HEK293T (cell line): ENCODE measurements at regions not wholly inside any gene's neighbourhood (a gene's known extent, or its start where the extent isn't known, plus 50 kb on each side); places are given as distances from the start of the nearest gene placed in this dataset.

Experiments
- CTCF ChIA-PET: fragments of 350-600 bp; formaldehyde crosslinking; extraction: SDS; loops from one replicate; lab custom pipeline; 2021; ENCODE audit warnings: antibody characterized with exemption, inconsistent platforms; lab: Yijun Ruan, JAX
- POLR2A ChIA-PET: fragments of 350-600 bp; formaldehyde crosslinking; extraction: SDS; loops from one replicate; lab custom pipeline; 2020; ENCODE audit warnings: antibody characterized with exemption, inconsistent platforms; lab: Yijun Ruan, JAX
- DNase-seq: peaks from one replicate; pipeline ENCODE4 v3.0.0; 2012; ENCODE audit warnings: mixed read lengths; ENCODE audit errors: extremely low spot score
- ARNT ChIP-seq: fragments of 450-650 bp; IDR thresholded peaks from 2 replicates; pipeline ENCODE4 v1.6.1; 2017; ENCODE audit warnings: mild to moderate bottlenecking
- BHLHE40 ChIP-seq: fragments of 450-650 bp; IDR thresholded peaks from 2 replicates; pipeline ENCODE4 v1.6.1; 2016; ENCODE audit warnings: mild to moderate bottlenecking, moderate library complexity, borderline replicate concordance
- CTBP1 ChIP-seq: fragments of 450-650 bp; IDR thresholded peaks from 2 replicates; pipeline ENCODE4 v1.6.1; 2016; ENCODE audit warnings: borderline replicate concordance
- ELF4 ChIP-seq: fragments of 450-650 bp; IDR thresholded peaks from 2 replicates; pipeline ENCODE4 v1.6.1; 2017; ENCODE audit warnings: antibody characterized with exemption
- FOXA1 ChIP-seq: fragments of 450-650 bp; IDR thresholded peaks from 2 replicates; pipeline ENCODE4 v1.6.1; 2016; ENCODE audit warnings: mild to moderate bottlenecking
- FOXK2 ChIP-seq: fragments of 450-650 bp; IDR thresholded peaks from 2 replicates; pipeline ENCODE4 v1.6.1; 2016; ENCODE audit warnings: mild to moderate bottlenecking
- FOXM1 ChIP-seq: fragments of 450-650 bp; IDR thresholded peaks from 2 replicates; pipeline ENCODE4 v1.6.1; 2017; ENCODE audit warnings: mild to moderate bottlenecking, borderline replicate concordance
- HDGF ChIP-seq: fragments of 450-650 bp; IDR thresholded peaks from 2 replicates; pipeline ENCODE4 v1.6.1; 2017; ENCODE audit warnings: antibody characterized with exemption, borderline replicate concordance
- L3MBTL2 ChIP-seq: fragments of 450-650 bp; conservative IDR thresholded peaks from 2 replicates; pipeline ENCODE4 v1.6.1; 2016; ENCODE audit warnings: mild to moderate bottlenecking
- LEF1 ChIP-seq: fragments of 450-650 bp; IDR thresholded peaks from 2 replicates; pipeline ENCODE4 v1.6.1; 2017; ENCODE audit warnings: mild to moderate bottlenecking, borderline replicate concordance
- NFRKB ChIP-seq: fragments of 450-650 bp; IDR thresholded peaks from 2 replicates; pipeline ENCODE4 v1.6.1; 2016; ENCODE audit warnings: mild to moderate bottlenecking, moderate library complexity
- SP1 ChIP-seq: fragments of 450-650 bp; IDR thresholded peaks from 2 replicates; pipeline ENCODE4 v1.6.1; 2017
- SUZ12 ChIP-seq: fragments of 450-650 bp; IDR thresholded peaks from 2 replicates; pipeline ENCODE4 v1.6.1; 2016; ENCODE audit warnings: mild to moderate bottlenecking
- TARDBP ChIP-seq: fragments of 450-650 bp; IDR thresholded peaks from 2 replicates; pipeline ENCODE4 v1.6.1; 2016
- ZNF384 ChIP-seq: fragments of 450-650 bp; IDR thresholded peaks from 2 replicates; pipeline ENCODE4 v1.6.1; 2016
- TF ChIP-seq, protein P1 (sequence below): fragments of 450-650 bp; IDR thresholded peaks from 2 replicates; pipeline ENCODE4 v1.6.1; 2016

DNA sequence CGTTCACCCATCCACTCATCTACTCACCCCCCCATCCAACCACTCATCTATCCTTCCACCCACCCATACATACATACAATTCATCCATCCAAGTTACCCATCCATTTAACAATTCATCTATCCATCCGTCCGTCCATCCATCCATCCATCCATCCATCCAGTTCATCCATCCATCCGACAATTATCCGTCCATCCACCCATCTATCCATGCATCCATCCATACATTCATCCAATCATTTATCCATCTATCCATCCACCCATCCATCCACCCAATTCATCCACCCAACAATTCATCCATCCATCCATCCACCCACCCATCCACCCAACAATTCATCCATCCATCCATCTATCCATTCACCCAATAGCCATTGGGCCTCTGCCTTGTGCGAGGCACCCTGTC lies 173.2 kb upstream of the MVB12B start:
- TF ChIP-seq TARDBP (no peak), BHLHE40 (no peak), FOXK2 (no peak), HDGF (no peak), ELF4 (no peak), SUZ12 (no peak), LEF1 (no peak), ZNF384 (no peak), FOXM1 (no peak), CTBP1 (no peak), L3MBTL2 (no peak), SP1 (no peak), NFRKB (no peak), FOXA1 (no peak), ARNT (no peak)
- TF ChIP-seq, protein P1, sequence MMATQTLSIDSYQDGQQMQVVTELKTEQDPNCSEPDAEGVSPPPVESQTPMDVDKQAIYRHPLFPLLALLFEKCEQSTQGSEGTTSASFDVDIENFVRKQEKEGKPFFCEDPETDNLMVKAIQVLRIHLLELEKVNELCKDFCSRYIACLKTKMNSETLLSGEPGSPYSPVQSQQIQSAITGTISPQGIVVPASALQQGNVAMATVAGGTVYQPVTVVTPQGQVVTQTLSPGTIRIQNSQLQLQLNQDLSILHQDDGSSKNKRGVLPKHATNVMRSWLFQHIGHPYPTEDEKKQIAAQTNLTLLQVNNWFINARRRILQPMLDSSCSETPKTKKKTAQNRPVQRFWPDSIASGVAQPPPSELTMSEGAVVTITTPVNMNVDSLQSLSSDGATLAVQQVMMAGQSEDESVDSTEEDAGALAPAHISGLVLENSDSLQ: no peak
- ChIA-PET POLR2A (no interaction called here), CTCF (no interaction called here)

DNA sequence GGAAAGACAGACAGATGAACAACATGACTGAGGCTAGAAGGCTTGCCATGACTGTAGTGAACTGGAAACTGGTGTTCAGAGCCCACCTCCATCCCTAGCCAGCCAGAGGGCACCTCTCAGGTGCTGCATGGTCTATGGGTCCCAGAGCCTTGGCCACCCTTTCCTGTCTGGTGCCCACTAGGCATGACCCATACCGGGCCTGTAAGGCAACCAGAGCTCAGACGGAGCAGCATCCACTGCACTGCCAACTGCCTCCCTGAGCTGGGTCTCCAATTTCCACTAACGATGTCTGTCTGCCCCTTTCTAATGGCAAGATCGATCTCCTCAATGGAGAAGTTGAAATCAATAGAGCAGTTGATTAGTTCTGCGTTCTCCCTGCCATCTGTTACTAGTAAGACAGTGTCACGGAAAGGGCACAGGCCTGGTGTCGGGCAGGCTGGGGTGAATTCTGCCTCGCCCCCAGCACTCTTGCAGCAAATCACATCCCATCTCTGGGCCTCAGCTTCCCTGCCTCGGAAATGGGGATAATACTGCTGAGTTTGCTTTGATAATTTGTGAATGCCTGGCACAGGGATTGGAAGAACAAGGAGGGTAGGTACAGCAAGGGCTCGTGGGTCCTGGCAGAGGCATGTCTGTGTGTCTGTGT lies 172.3 kb upstream of the MVB12B start:
- DNase-seq: no peak
- no peak for TF ChIP-seq FOXA1
- TF ChIP-seq ELF4: no peak
- TF ChIP-seq BHLHE40: no peak
- no peak for TF ChIP-seq LEF1
- no peak for TF ChIP-seq NFRKB
- no peak for TF ChIP-seq L3MBTL2
- no peak for TF ChIP-seq CTBP1
- CTCF ChIA-PET: no interaction called here

More for the DNA sequence above, 173.2 kb upstream of the MVB12B start:
- DNase-seq: no peak

DNA sequence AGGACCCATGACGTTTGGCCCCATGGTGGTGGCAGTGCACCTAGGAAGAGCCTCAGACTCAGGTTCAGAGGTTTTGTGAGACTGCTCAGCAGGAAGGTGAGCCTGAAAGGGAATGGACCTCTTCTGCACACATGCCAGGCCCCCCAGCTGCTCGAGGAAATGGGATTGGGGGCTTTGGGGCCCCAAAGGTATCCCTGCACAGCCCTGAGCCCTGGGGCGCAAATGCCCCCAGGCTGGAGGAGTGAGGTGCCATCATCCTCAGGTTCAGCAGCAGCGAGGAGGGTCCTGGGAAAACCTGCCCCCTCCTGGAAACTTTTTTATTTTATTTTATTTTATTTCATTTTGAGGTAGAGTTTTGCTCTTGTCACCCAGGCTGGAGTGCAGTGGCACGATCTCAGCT lies 171.8 kb upstream of the MVB12B start:
- CTCF ChIA-PET: no interaction called here
- no peak for DNase-seq
- TF ChIP-seq BHLHE40: no peak
- TF ChIP-seq FOXA1: no peak
- no peak for TF ChIP-seq L3MBTL2
- no peak for TF ChIP-seq LEF1
- no peak for TF ChIP-seq ZNF384
- TF ChIP-seq FOXM1: no peak
- TF ChIP-seq NFRKB: no peak
- no peak for TF ChIP-seq SUZ12
- no peak for TF ChIP-seq TARDBP
- TF ChIP-seq HDGF: no peak
- no peak for TF ChIP-seq ELF4
- no peak for TF ChIP-seq CTBP1
- TF ChIP-seq SP1: no peak
- TF ChIP-seq ARNT: no peak
- POLR2A ChIA-PET: no interaction called here

More for the DNA sequence above, 172.3 kb upstream of the MVB12B start:
- POLR2A ChIA-PET: no interaction called here

DNA sequence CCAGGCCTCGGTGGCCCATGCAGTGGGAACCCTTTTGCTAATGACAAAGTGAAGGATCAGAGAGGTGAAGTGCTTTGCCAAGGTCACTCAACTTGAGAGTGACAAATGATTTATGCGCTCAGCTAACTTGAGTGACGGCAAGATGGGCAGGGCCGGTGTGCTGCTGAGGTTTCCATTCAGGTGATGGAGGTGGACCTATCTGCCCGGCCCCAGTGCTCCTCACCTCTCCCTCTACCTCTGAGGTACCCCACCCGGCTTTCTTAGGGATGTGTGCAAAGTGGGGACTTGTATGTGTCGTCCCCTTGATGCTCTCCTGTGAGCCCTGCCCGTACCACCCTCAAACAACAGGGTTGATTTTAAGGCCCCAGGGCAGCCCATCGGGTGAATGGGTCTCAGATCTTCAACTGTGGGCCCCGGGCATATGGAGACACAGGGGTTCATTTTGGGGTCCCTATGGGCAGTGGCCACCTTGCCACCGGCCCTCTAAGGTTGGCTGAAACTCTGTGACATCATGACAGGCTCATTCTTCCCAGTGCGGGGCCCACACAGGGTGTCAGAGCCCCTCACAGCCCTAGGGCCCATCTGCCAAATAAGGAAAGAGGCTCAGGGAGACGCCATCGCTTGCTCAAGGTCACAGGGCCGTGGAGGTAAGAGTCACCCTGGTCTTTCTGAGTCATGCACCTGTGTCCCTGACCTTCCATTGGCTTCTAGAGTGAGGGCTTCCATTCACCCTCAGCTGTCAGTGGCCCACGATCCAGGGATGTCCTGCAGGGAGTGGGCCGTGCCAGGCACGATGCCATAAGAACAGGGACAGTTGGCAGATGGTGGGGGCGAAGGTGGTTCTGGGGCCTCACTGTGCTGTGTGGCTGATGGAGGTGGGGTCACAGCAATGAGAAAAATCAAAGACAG lies 170.6 kb upstream of the MVB12B start:
- TF ChIP-seq, protein P1: peak; percentile 33; the same call in 1 of the 2 replicates
- no peak for TF ChIP-seq SUZ12
- CTCF ChIA-PET: no interaction called here
- POLR2A ChIA-PET: no interaction called here
- DNase-seq: peak; percentile 2

DNA sequence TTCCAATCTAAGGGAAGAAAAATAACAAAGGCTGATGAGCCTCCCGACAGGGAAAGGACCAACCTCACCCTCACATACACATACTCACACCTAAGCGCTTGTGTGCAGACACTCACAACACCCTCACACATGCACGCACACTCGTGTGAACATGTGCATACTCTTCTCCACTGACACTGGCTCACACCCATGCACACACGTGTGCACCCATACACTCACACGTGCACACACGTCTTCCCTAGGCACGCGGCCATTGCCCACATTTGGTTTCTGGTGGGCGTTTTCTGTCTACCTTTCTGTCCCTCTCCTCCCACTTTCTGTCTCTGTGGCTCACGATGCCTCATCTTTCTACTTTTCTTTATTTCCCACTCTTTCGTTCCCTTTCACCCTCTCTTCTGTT lies 169.7 kb upstream of the MVB12B start:
- POLR2A ChIA-PET: no interaction called here
- CTCF ChIA-PET: no interaction called here
- TF ChIP-seq, protein P1: no peak
- TF ChIP-seq FOXM1 (no peak), BHLHE40 (no peak), FOXK2 (no peak)
- no peak for DNase-seq

DNA sequence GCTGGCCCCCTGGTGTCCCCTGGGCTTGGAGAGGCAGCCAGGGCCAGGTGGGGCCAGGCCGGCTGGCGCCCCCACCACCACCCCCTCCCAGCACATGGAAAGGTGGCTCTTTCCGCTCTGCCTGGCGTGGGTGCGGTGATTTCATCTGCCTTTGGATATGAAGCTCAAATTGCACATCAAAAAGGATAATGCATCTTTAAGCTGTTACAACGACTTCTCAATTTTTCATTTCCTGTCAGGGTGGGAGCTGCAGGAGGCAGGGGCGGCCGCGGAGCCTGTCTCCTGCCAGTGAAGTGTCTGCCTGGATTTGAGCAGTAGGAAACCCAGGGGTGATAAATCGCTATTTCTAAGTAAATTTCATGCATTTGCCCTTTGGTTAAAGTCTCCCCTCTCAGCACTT lies 169.2 kb upstream of the MVB12B start:
- POLR2A ChIA-PET: no interaction called here
- no peak for DNase-seq
- CTCF ChIA-PET: no interaction called here
- no peak for TF ChIP-seq TARDBP
- no peak for TF ChIP-seq ZNF384
- no peak for TF ChIP-seq SUZ12
- TF ChIP-seq BHLHE40: no peak
- TF ChIP-seq, protein P1: no peak
- TF ChIP-seq SP1: no peak
- no peak for TF ChIP-seq FOXA1
